Astrocyte of the spinal cord (primary cell): ENCODE measurements at regions not wholly inside any gene's neighbourhood (a gene's known extent, or its start where the extent isn't known, plus 50 kb on each side); places are given as distances from the start of the nearest gene placed in this dataset.

Experiments
- DNase-seq: peaks from one replicate; pipeline ENCODE4 v3.0.0; 2011; ENCODE audit warnings: low read depth, low spot score
- H3K4me3 ChIP-seq: 2 replicates; pipeline ENCODE4 v1.5.1; 2011; ENCODE audit warnings: low read depth, mild to moderate bottlenecking, low read length, moderate library complexity
- in situ Hi-C: cut with HindIII; loops from 2 replicates; pipeline ENCODE4 v1.10.0; 2017; ENCODE audit warnings: low sequenced_read_pairs
- TF ChIP-seq, protein P1 (sequence below): IDR thresholded peaks from 2 replicates; pipeline ENCODE4 v1.5.1; 2012; ENCODE audit warnings: low read depth, mild to moderate bottlenecking, low read length, inconsistent platforms

DNA sequence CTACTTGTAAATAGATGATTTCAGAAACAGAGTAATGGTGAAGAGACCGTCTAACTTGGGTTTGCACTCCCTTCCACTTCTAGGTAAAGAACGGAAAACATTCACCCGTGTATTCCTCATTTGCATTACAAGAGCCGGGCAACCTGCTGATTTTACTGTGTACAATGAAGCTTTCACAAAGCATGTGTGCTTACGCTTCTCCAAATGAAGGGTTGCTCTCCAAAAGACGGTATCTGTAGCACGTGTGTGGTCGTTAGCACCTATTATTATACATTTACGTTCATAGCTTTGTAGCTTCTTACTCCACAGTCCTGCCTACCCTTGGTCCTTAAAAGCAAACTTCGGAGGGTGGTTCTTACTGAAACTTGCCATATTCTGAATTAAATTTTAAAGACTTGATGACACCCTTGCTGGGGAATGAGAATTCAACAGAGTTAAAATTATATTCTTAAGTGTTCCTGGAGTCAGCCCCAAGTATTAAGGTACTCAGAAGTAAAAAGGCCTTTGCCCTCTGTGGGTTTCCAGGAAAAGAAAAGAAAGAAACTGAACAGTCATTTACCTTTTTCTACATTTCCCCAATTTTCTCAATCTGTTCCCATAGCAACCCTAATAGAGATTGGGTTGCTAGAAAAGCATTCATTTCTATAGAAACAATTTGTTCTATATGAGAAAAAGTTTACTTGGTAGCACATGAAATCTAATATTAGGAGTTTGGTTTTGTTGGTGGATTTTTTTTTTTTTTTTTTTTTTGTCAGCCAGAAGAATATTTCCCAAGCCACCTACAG lies 61.9 kb upstream of the KCNG1 start:
- in situ Hi-C loops, result no loop called here
- no peak for DNase-seq
- TF ChIP-seq, protein P1, sequence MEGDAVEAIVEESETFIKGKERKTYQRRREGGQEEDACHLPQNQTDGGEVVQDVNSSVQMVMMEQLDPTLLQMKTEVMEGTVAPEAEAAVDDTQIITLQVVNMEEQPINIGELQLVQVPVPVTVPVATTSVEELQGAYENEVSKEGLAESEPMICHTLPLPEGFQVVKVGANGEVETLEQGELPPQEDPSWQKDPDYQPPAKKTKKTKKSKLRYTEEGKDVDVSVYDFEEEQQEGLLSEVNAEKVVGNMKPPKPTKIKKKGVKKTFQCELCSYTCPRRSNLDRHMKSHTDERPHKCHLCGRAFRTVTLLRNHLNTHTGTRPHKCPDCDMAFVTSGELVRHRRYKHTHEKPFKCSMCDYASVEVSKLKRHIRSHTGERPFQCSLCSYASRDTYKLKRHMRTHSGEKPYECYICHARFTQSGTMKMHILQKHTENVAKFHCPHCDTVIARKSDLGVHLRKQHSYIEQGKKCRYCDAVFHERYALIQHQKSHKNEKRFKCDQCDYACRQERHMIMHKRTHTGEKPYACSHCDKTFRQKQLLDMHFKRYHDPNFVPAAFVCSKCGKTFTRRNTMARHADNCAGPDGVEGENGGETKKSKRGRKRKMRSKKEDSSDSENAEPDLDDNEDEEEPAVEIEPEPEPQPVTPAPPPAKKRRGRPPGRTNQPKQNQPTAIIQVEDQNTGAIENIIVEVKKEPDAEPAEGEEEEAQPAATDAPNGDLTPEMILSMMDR, result no peak
- H3K4me3 ChIP-seq, result no peak overlapping the region

DNA sequence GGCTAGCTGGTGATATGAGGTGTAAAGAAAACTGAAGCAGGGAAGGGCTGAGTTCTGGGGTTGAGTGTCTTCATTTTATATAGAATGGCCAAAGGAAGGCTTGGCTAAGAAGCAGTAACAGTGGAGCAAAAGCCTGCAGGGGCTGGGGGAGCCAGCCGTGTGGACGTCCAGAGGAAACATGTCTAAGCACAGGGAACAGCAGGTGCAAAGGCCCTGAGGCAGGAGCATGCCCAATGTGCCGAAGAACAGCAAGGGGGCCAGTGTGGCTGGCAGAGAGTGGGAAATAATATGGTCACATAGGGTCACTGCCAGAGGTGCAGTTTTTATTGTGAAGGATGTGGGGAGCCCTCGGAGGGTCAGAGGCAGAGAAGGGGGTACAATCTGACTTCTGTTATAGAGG lies 60.5 kb upstream of the KCNG1 start:
- in situ Hi-C loops, result no loop called here
- DNase-seq, result no peak
- no peak overlapping the region for H3K4me3 ChIP-seq
- TF ChIP-seq, protein P1, result no peak

DNA sequence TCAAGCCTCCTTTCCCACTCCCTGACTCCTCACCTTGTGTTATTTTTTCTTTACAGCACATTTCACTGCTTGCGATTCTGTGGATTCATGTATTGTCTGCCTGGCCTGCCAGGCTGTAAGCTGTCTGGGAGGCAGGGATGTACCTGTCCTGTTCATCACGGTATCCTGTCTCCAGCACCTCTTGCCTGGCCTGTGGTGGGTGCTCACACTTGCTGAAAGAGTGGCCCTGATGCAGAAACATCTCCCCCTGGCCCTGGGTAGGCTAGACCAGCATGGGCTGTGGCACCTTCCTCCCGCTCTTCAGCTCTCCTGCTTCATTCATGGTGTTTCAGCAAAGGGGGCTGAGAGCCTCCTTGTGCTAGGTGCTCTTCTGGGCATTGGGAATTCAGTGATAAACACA lies 60.1 kb upstream of the KCNG1 start:
- no peak overlapping the region for H3K4me3 ChIP-seq
- TF ChIP-seq, protein P1, result no peak
- in situ Hi-C loops, result no loop called here
- DNase-seq, result no peak

DNA sequence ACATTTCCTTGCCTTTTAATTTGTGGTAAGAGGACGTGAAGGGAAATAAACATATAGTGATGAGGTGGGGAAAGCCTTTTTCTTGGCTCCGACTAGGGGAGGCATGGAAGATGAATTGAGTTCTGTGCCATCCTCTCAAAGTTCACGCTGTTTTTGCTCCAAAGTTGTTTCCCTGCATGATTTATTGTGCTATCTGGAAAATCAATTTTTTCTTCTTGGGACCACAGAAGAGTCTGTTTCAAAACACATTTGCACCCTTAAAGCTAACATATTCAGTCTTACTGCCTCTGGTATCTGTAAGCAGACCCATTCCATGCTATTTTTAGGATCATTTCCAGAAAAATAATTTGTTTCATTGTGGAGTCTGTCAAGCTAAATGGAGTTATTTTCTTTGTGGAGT lies 57.6 kb upstream of the KCNG1 start:
- in situ Hi-C loops, result no loop called here
- TF ChIP-seq, protein P1, result no peak
- no peak overlapping the region for H3K4me3 ChIP-seq
- DNase-seq, result no peak

DNA sequence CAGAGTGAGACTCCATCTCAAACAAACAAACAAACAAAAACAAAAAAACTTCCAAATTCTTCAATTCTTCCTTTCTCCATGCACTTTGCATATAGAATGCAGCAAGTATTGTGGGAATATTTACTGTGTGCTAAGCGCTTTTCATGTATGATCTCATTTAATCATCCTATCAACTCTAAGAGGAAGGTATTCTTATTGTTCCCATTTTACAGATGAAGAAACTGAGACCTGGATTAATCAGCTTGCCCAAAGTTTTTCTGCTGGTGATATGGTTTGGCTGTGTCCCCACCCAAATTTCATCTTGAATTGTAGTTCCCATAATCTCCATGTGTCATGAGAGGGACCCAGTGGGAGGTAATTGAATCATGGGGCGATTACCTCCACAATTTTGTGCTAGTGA lies 56.6 kb upstream of the KCNG1 start:
- TF ChIP-seq, protein P1, result no peak
- H3K4me3 ChIP-seq, result no peak overlapping the region
- DNase-seq, result no peak
- in situ Hi-C loops, result no loop called here

DNA sequence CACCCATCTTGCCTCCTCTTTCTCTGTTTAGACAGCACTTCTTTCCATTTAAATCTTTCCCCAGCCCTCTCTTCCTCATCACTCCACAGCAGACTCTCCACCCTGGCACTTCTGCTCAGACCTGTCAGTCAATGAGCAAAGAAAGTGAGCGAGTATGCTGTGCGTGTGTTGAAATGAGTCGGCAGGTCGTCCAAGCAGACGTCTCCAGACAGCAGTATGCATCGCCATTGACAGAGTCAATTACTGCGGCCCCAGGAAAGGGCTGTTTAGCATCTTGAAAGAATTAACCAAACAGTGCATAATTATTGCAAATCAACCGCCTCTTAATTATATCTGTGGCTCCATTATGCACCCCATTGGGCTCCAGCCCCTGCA lies 54.8 kb upstream of the KCNG1 start:
- in situ Hi-C loops, result no loop called here
- no peak for DNase-seq
- TF ChIP-seq, protein P1, result no peak
- H3K4me3 ChIP-seq, result no peak overlapping the region
